RWPE2 (cell line): ENCODE measurements at regions not wholly inside any gene's neighbourhood (a gene's known extent, or its start where the extent isn't known, plus 50 kb on each side); places are given as distances from the start of the nearest gene placed in this dataset.

Source experiments
- ATAC-seq: fragments of 200-7000 bp; cut with Tn5 transposase; 3 replicates; pipeline ENCODE4 v1.9.1; 2021; ENCODE audit warnings: low read depth
- DNase-seq: peaks from one replicate; pipeline ENCODE4 v3.0.0-alpha.2; 2020; ENCODE audit warnings: low spot score
- H3K27ac ChIP-seq: fragments of 450-650 bp; 2 replicates; pipeline ENCODE4 v1.5.1; 2017; ENCODE audit warnings: mild to moderate bottlenecking; ENCODE audit not compliant: poor library complexity, severe bottlenecking
- H3K27me3 ChIP-seq: fragments of 250-450 bp; sonication (Bioruptor Pico); 2 replicates; pipeline ENCODE4 v1.5.1; 2021; ENCODE audit warnings: mild to moderate bottlenecking, moderate library complexity; ENCODE audit not compliant: insufficient read depth, poor library complexity, severe bottlenecking
- H3K36me3 ChIP-seq: fragments of 250-450 bp; sonication (Bioruptor Pico); 2 replicates; pipeline ENCODE4 v1.5.1; 2020; ENCODE audit warnings: low read depth, mild to moderate bottlenecking, moderate library complexity
- H3K4me1 ChIP-seq: fragments of 250-450 bp; sonication (Bioruptor Pico); 2 replicates; pipeline ENCODE4 v1.5.1; 2021; ENCODE audit warnings: mild to moderate bottlenecking, moderate library complexity; ENCODE audit not compliant: insufficient read depth, poor library complexity, severe bottlenecking
- H3K4me3 ChIP-seq: fragments of 250-450 bp; sonication (Bioruptor Pico); 2 replicates; pipeline ENCODE4 v1.5.1; 2021; ENCODE audit warnings: mild to moderate bottlenecking, moderate library complexity; ENCODE audit not compliant: severe bottlenecking
- H3K9me3 ChIP-seq: fragments of 250-450 bp; sonication (Bioruptor Pico); 2 replicates; pipeline ENCODE4 v1.5.1; 2021; ENCODE audit warnings: mild to moderate bottlenecking, moderate library complexity; ENCODE audit not compliant: severe bottlenecking
- TF ChIP-seq, protein P1 (sequence below): fragments of 450-650 bp; IDR thresholded peaks from one replicate; pipeline ENCODE4 v1.5.1; 2017; ENCODE audit warnings: mild to moderate bottlenecking, moderate library complexity; ENCODE audit not compliant: poor library complexity, severe bottlenecking

GRCh38 chr20:12821249-12821648 is 187.5 kb upstream of the SPTLC3 start:
- TF ChIP-seq, protein P1, sequence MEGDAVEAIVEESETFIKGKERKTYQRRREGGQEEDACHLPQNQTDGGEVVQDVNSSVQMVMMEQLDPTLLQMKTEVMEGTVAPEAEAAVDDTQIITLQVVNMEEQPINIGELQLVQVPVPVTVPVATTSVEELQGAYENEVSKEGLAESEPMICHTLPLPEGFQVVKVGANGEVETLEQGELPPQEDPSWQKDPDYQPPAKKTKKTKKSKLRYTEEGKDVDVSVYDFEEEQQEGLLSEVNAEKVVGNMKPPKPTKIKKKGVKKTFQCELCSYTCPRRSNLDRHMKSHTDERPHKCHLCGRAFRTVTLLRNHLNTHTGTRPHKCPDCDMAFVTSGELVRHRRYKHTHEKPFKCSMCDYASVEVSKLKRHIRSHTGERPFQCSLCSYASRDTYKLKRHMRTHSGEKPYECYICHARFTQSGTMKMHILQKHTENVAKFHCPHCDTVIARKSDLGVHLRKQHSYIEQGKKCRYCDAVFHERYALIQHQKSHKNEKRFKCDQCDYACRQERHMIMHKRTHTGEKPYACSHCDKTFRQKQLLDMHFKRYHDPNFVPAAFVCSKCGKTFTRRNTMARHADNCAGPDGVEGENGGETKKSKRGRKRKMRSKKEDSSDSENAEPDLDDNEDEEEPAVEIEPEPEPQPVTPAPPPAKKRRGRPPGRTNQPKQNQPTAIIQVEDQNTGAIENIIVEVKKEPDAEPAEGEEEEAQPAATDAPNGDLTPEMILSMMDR = no peak
- Histone ChIP-seq H3K4me3 (no peak overlapping the region), H3K27me3 (no peaks in the 10 kb centered on the region), H3K9me3 (no peaks in the 10 kb centered on the region), H3K36me3 (no peaks in the 10 kb centered on the region), H3K27ac (no peak overlapping the region), H3K4me1 (no peaks in the 10 kb centered on the region)
- ATAC-seq (no peak), DNase-seq (no peak)

DNA sequence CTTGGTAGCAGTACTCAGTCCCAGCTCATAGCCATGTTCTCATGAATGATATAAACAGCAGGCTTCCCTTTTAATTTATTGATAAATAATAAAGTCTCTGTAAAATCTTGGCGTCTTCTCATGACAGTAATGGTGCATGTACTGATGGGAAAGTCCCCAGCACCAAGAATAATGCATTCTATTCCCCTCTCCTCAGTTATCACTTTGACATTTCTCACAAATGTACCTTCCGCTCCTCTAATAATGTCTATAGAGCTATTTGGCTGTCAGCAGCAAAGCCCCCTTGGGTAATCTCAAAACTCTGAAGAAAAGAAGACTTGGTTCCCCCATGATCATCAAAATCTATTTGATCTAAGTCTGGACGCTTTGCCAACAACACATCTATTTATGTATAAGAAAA is 185.0 kb upstream of the SPTLC3 start:
- Histone ChIP-seq H3K4me1 (no peaks in the 10 kb centered on the region), H3K36me3 (no peaks in the 10 kb centered on the region), H3K4me3 (no peak overlapping the region), H3K27me3 (no peaks in the 10 kb centered on the region), H3K9me3 (no peaks in the 10 kb centered on the region), H3K27ac (no peak overlapping the region)
- TF ChIP-seq, protein P1 = no peak
- DNase-seq (no peak), ATAC-seq (no peak)

GRCh38 chr20:12824328-12825225 is 184.2 kb upstream of the SPTLC3 start:
- Histone ChIP-seq H3K4me3 (no peak overlapping the region), H3K27ac (no peak overlapping the region), H3K36me3 (no peaks in the 10 kb centered on the region), H3K4me1 (no peaks in the 10 kb centered on the region), H3K27me3 (no peaks in the 10 kb centered on the region), H3K9me3 (no peaks in the 10 kb centered on the region)
- ATAC-seq (no peak), DNase-seq (no peak)
- TF ChIP-seq, protein P1 = no peak

DNA sequence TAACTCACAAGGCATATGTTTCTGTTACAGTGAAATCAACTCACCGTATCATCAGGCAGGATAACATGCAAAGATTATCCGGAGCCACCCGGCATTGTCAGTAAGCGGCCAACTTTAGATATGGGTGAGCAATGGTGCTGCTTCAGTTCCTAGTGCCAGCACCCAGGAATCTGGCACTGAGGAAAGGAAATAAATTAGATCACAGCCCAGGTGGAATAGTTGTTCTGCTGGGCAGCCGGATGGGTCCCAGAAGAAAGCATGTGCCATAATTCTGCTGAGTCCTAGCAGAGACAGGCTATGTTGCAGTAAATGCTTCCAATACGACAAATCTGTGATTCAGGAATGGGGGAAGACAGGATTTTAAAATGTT is 183.6 kb upstream of the SPTLC3 start:
- DNase-seq = no peak
- no peaks in the 10 kb centered on the region for H3K36me3 ChIP-seq
- no peak for ATAC-seq
- H3K4me3 ChIP-seq = no peak overlapping the region
- H3K27ac ChIP-seq = no peak overlapping the region
- H3K27me3 ChIP-seq = no peaks in the 10 kb centered on the region
- no peaks in the 10 kb centered on the region for H3K9me3 ChIP-seq
- TF ChIP-seq, protein P1 = no peak
- H3K4me1 ChIP-seq = no peaks in the 10 kb centered on the region

DNA sequence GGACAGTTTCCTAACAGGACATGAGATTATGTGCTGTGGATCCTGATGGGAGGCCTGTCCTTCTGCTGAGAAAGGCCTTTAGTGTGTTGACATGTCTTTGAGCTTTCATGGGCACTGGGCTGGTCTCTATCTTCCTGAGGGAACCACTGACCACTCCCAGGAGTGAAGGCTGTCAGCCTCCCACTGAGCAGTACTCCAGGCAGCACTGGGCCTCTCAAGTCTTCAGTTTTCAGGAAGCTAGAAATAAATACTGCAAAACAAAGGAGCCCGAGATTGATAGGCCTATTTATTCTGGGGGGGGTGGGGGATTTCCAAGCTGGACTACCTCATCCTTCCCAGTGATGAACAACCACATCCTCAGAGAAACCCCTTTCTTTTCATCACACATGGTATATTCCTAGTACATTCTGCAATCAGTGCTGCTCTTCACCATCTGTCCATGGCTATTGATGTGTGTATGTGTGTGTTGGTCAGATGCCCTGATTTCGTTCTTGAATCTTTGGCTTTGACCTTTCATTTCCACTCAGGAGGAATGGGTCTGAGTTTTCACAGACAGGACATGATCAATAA is 180.9 kb upstream of the SPTLC3 start:
- H3K4me1 ChIP-seq = no peaks in the 10 kb centered on the region
- ATAC-seq (no peak), DNase-seq (no peak)
- no peak overlapping the region for H3K27ac ChIP-seq
- H3K27me3 ChIP-seq = no peaks in the 10 kb centered on the region
- H3K9me3 ChIP-seq = no peaks in the 10 kb centered on the region
- no peaks in the 10 kb centered on the region for H3K36me3 ChIP-seq
- TF ChIP-seq, protein P1 = no peak
- no peak overlapping the region for H3K4me3 ChIP-seq
